ENCODE measurements at regions not wholly inside any gene's neighbourhood (a gene's known extent, or its start where the extent isn't known, plus 50 kb on each side); places are given as distances from the start of the nearest gene placed in this dataset.

DNA sequence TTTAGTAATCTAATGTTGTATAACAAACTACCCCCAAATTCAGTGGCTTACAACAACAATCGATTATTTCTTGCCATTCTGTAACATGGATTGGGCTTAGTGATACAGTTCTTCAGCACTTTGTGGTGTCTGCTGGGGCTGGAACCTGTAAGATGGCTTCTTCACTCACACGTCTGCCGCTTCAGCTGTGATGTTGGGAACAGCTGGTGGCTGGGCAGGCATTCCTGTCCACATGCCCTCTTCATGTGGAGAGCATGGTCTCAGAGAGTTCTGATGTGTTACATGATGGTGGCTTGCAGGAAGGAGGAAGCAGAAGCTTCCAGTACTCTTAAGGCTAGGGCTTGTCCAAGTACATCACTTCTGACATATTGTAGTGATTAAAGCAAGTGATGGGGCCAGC lies 276.9 kb downstream of the PTBP2 start:
- no peak for DNase-seq

DNA sequence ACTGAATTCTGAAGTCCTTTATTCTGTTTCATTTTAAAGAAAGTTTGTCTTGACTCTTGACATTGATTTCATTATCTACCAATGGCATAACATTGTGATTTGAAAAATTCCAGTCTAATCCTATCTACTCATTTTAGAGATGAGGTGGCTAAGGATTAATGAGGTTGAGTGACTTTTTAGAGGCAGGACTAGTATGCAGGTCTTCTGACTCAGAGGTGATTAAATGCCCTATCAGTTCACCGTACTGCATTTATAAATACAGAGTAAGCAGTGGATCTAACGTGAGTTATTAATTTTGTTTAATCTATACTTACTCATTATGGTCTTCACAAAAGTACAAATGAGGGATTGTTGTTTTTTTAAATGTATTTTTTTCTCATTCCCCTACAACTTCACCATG lies 277.6 kb downstream of the PTBP2 start:
- DNase-seq = no peak

DNA sequence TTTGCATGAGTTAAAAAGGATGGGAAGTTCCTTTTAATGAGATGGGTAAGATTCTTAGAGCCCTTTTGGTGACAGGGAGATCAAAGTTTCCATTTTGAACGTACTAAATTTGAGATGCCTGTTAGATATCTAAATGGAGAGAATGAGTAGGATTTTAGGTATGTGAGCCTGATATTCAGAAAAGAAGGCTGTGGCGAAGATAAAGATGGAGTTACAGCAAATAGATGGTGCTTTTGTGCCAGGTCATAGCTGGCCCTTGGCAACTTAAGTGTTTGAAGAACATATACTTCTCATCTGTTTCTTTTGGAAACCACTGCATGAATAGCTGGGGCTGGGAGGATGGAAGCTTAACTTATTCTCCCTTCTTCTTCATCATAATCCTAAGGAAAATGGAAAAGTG lies 282.5 kb downstream of the PTBP2 start:
- no peak for DNase-seq

DNA sequence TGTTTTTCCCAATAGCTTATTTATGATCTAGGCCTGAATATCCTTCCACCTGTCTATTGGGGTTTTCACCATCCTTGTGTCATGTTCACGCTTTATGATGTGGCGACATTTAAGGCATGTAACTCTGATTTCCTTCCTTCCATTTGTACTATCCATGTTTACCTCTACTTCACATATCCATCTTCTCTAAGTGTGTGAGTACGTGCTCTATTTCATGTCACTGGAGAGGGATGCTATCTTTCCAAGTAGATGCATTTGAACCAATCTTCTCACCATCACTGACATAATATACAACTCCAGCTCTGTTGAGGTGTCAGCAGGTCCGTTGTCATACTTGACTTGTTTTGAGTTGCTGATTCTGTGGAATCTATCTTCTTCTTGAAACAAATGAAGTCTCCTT lies 283.2 kb downstream of the PTBP2 start:
- no peak for DNase-seq

DNA sequence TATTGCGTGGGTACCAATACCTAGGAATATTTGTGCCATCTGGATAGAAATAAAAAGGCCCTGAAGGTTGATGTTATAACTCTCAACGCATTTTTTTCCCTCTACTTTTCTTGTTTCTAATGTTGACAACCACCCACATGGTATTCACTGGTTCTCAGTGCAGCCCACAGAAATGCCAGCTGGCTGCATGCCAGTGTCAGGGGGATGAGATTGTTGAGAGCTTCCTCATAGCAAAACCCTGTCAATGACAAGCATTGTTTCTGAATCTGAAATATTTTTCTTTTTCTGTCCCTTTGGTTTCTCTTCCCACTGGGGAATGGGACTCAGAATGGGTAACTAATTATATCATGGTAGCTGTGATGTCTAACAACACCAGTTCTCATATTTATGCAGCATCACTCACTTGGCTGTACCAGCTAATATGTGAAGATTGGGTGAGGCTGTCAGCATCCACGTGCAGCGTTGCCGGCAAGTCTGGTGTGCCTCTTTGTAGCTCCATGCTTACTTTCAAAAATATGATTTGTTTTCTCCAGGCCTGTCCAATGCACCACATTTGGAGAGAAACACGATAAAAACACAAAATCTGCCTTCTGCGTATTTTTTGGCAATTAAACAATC lies 284.6 kb downstream of the PTBP2 start:
- no peak for DNase-seq

DNA sequence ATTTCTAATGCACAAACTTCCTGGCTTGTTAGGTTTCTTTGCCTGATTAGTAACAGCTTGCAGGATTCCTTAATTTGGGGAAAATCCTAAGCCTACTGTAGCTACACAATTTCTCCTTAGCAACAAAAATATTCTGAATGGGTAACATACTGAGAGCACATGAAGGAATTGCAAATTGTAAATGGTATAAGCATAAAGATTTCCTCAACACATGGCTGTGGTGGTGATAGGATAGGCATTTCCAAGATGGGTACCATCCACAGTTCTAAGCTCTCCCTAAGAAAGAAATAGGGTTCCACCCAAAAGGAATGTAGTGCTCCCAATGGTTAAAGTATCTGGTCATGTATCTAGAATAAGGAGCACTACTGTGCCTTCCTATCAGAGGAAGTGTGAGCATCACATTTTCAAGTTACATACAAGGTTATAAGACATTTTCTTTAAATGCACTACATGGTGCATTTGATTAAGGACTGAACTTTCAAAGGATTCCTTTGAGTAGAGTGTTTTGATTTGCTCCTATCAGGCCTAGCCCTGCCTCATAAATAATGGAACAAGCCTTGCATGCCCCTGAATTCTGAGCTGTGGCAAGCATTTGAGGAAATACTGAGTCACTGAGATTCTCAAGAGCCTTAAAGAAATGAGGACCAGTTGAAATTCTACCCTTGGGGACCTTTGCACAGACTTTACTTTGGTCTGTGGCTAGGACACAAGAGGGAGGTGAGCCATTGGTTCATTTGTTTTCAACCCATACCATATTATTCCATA lies 286.4 kb downstream of the PTBP2 start:
- DNase-seq = no peak

DNA sequence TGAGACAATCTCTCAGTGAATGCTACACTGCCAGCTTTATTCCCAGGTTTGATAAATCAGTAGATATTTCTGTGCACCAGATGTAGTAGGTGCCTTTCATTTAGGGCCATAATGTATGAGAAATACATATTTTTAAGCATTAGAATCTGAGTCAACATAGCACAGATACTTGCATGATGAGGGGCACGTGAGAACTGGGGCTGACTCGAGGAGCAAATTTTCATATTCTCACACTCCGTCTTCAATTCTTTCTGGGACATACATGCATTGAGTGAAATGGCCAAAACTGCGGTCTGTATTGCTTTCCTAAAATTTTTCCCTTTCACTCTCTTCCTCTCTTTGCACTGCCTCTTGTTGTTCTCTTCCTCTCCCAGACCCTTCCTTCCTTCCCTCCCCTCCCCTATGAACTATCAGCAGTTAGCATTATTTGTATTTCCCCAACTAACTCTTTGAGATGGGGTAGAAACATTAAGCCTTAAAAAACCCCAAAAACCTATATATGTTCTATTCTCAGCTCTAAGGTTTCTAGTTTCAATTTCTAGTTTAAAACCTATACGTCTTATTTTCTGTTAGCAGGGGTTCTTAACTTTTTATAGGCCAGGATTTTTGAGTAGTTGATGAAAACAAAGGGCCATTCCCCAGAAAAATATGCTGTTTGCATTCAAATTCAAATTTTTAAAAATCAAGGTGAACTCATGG lies 289.1 kb downstream of the PTBP2 start:
- no peak for DNase-seq

DNA sequence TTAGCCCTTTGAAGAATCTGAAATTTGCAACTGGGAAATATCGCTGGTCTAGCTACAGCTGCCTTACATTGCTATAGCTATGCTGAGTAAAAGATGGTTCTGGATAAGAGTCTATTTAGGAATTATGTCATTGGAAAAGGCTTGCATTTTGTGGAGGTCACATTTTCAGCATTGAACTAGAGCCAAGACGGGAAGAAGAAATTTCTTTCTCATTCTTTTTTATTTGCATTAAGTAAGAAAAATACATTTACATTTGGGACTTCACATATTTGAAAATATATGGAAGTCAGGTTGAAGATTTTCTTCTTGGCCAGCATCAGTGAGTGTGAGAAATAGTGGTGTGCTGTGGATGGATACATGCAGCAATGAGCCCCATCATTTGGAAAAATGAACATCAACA lies 291.6 kb downstream of the PTBP2 start:
- DNase-seq = no peak

DNA sequence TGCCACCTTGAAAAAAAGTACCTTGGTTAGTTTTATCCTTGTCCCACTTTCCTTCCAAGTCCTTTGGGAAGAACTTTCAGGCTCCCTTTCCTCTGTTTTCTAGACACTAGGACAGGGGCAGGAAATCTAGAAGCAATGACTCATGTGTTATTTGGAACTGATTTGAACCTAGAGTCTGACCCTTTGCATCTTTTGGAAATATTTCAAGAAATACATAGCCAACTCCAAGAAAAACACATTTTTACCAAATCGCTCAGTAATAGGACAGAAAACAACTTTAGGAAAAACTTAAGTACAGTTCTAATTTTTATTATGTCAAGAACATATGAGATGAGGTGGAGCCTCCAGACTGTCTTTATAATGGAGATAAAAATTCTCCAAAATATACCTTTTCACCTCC lies 292.4 kb downstream of the PTBP2 start:
- DNase-seq = no peak

DNA sequence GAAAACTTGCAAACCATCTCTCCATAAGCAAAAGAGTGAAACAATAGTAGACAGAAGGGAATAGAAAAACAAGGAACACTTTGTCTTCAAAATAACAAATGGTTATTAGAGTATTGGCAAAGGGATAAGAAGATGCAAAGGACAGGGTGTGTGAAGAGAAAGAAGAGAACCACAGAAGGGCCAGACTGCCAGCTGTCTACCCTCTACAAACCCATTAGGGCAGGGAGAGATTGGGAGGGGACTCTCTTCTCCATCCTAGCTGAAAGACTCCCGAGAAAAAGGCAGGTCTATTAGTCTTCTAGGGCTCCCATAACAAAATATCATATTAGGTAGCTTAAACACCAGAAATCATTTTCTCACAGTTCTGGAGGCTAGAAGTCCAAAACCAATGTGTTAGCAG lies 292.8 kb downstream of the PTBP2 start:
- DNase-seq = no peak

DNA sequence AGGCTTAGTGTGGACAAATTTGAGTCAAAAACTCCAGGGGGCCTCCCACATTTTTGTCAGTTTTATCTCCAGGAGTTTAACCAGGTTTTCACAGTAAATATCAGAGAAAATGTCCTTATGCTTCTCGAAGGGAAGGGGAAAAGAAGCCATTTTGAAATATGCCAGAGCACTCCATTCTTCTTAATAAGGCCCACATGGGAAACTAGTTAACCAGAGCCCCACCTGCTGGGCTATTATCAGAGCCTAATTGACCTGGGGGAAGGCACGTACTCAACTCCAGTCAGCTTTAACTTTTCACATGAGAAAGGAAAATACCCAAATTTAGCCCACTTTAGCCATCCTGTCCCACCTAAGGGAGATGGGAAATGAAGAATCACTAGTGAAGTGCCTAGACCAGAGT lies 296.3 kb downstream of the PTBP2 start:
- DNase-seq = no peak

All from NCI-H2029 treated with DMSO at 0.1 percent for 48 hours (cell line).